ENCODE measurements at regions not wholly inside any gene's neighbourhood (a gene's known extent, or its start where the extent isn't known, plus 50 kb on each side); places are given as distances from the start of the nearest gene placed in this dataset.
A peak's percentile ranks its signal among the peaks of the same experiment; 100 is the strongest.

DNA sequence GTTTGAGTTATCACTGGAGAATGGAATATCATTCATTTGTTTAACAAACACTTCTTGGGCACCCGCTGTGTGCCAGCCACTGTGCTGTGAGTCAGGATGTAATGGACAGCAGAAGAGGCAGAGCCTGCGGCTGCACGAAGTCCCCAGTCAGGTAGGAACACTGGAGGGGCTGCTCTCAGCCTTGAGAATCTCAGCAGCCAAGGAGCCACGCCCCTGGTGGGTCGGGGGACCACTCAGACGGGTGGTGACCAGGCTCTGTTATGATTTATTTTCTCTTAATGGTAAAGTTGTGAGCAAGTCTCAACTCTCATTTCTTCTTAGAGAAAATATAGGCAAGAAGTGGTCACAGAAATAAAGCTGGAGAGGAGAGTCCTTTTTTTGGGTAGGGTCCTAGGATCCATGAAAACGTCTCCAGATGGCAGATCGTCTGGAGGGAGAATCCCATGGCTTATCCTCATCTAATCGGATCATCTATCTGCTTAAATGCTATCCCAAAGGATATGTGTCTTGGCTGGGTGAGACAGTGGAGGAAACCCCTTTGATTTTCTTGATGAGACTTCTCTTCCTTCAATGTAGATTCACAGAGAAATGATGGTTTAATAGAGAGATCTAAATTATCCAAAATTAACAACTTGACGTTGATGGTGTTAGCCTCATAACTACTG, 129.1 kb upstream of the LGALSL start:
- Histone ChIP-seq H3K4me3 (ENCODE audit: control insufficient read depth in 1 of 7, extremely low read depth in 1 of 7, insufficient read depth in 4 of 7, low read depth in 2 of 7, low read length in 6 of 7) (no peak overlapping the region), H3K4me1 (ENCODE audit: control extremely low read depth in 1 of 4, control insufficient read depth in 4 of 4, insufficient read depth in 4 of 4, low read length in 3 of 4) (peaks cover 0 to 13% (median 6%) of the 10 kb centered on the region in 4 experiments), H3K9me3 (ENCODE audit: control extremely low read depth in 1 of 5, control insufficient read depth in 4 of 5, insufficient read depth in 2 of 5, low read depth in 1 of 5, low read length in 4 of 5) (peaks cover 0 to 2% (median 2%) of the 10 kb centered on the region in 5 experiments), H3K27ac (ENCODE audit: insufficient read depth in 1 of 2, low read depth in 1 of 2, low read length in 2 of 2, poor library complexity in 1 of 2, severe bottlenecking in 2 of 2) (no peak overlapping the region), H3K27me3 (replicated peaks in 2 of 5; ENCODE audit: control insufficient read depth in 4 of 5, insufficient read depth in 5 of 5, low read length in 4 of 5) (peaks cover 0 to 2% (median 0%) of the 10 kb centered on the region in 5 experiments), H3K36me3 (ENCODE audit: control insufficient read depth in 4 of 4, insufficient read depth in 4 of 4, low read length in 3 of 4) (no peaks in the 10 kb centered on the region)
- DNase-seq, result no peak
- WGBS (ENCODE audit: insufficient coverage), result 97% methylated on average over 6 of the region's 10 CpGs
- CTCF ChIA-PET, result interaction anchor here (1.7 to 9.2 kb wide), 3 partner anchors 12 to 276 kb away, joined by 5 to 206 read pairs (median 201); no protein-coding TSS in a partner anchor
- POLR2A ChIA-PET, result no interaction called here

- H3K27ac ChIP-seq (ENCODE audit: insufficient read depth in 1 of 2, low read depth in 1 of 2, low read length in 2 of 2, poor library complexity in 1 of 2, severe bottlenecking in 2 of 2), result no peak overlapping the region
- peaks cover 0 to 2% (median 2%) of the 10 kb centered on the region in 5 experiments for H3K9me3 ChIP-seq (ENCODE audit: control extremely low read depth in 1 of 5, control insufficient read depth in 4 of 5, insufficient read depth in 2 of 5, low read depth in 1 of 5, low read length in 4 of 5)
- DNase-seq, result no peak
- ChIA-PET CTCF (interaction anchor here (1.0 to 9.2 kb wide), 4 partner anchors 13 to 289 kb away, joined by 3 to 206 read pairs (median 103); no protein-coding TSS in a partner anchor), POLR2A (no interaction called here)
- peaks cover 0 to 16% (median 6%) of the 10 kb centered on the region in 4 experiments for H3K4me1 ChIP-seq (ENCODE audit: control extremely low read depth in 1 of 4, control insufficient read depth in 4 of 4, insufficient read depth in 4 of 4, low read length in 3 of 4)
- peaks cover 0 to 2% (median 0%) of the 10 kb centered on the region in 5 experiments for H3K27me3 ChIP-seq (replicated peaks in 2 of 5; ENCODE audit: control insufficient read depth in 4 of 5, insufficient read depth in 5 of 5, low read length in 4 of 5)
- H3K36me3 ChIP-seq (ENCODE audit: control insufficient read depth in 4 of 4, insufficient read depth in 4 of 4, low read length in 3 of 4), result no peaks in the 10 kb centered on the region
- H3K4me3 ChIP-seq (ENCODE audit: control insufficient read depth in 1 of 7, extremely low read depth in 1 of 7, insufficient read depth in 4 of 7, low read depth in 2 of 7, low read length in 6 of 7), result no peak overlapping the region
These were observed 128.5 kb upstream of the LGALSL start for GRCh38 chr2:64325477-64325851.

GRCh38 chr2:64325852-64326577, 127.9 kb upstream of the LGALSL start:
- no peak overlapping the region for H3K27ac ChIP-seq (ENCODE audit: insufficient read depth in 1 of 2, low read depth in 1 of 2, low read length in 2 of 2, poor library complexity in 1 of 2, severe bottlenecking in 2 of 2)
- H3K4me1 ChIP-seq (ENCODE audit: control extremely low read depth in 1 of 4, control insufficient read depth in 4 of 4, insufficient read depth in 4 of 4, low read length in 3 of 4), result peaks cover 2 to 20% (median 9%) of the 10 kb centered on the region in 4 experiments
- peaks cover 0 to 2% (median 0%) of the 10 kb centered on the region in 5 experiments for H3K9me3 ChIP-seq (ENCODE audit: control extremely low read depth in 1 of 5, control insufficient read depth in 4 of 5, insufficient read depth in 2 of 5, low read depth in 1 of 5, low read length in 4 of 5)
- H3K4me3 ChIP-seq (ENCODE audit: control insufficient read depth in 1 of 7, extremely low read depth in 1 of 7, insufficient read depth in 4 of 7, low read depth in 2 of 7, low read length in 6 of 7), result no peak overlapping the region
- no peak for DNase-seq
- H3K36me3 ChIP-seq (ENCODE audit: control insufficient read depth in 4 of 4, insufficient read depth in 4 of 4, low read length in 3 of 4), result no peaks in the 10 kb centered on the region
- H3K27me3 ChIP-seq (replicated peaks in 2 of 5; ENCODE audit: control insufficient read depth in 4 of 5, insufficient read depth in 5 of 5, low read length in 4 of 5), result peaks cover 0 to 2% (median 0%) of the 10 kb centered on the region in 5 experiments
- WGBS (ENCODE audit: insufficient coverage), result 97% methylated on average over 7 of the region's 8 CpGs
- ChIA-PET CTCF (interaction anchor here (1.0 to 9.2 kb wide), 5 partner anchors 13 to 290 kb away, joined by 3 to 206 read pairs (median 43); no protein-coding TSS in a partner anchor), POLR2A (no interaction called here)

GRCh38 chr2:64326578-64327050, 127.3 kb upstream of the LGALSL start:
- CTCF ChIA-PET, result interaction anchor here (1.2 to 9.2 kb wide), 15 partner anchors 14 to 278 kb away, joined by 3 to 206 read pairs (median 6); no protein-coding TSS in a partner anchor
- Histone ChIP-seq H3K4me1 (ENCODE audit: control extremely low read depth in 1 of 4, control insufficient read depth in 4 of 4, insufficient read depth in 4 of 4, low read length in 3 of 4) (peaks cover 2 to 20% (median 9%) of the 10 kb centered on the region in 4 experiments), H3K27me3 (replicated peaks in 2 of 5; ENCODE audit: control insufficient read depth in 4 of 5, insufficient read depth in 5 of 5, low read length in 4 of 5) (peaks cover 0 to 2% (median 0%) of the 10 kb centered on the region in 5 experiments), H3K9me3 (ENCODE audit: control extremely low read depth in 1 of 5, control insufficient read depth in 4 of 5, insufficient read depth in 2 of 5, low read depth in 1 of 5, low read length in 4 of 5) (no peaks in the 10 kb centered on the region), H3K36me3 (ENCODE audit: control insufficient read depth in 4 of 4, insufficient read depth in 4 of 4, low read length in 3 of 4) (no peaks in the 10 kb centered on the region), H3K4me3 (ENCODE audit: control insufficient read depth in 1 of 7, extremely low read depth in 1 of 7, insufficient read depth in 4 of 7, low read depth in 2 of 7, low read length in 6 of 7) (no peak overlapping the region), H3K27ac (ENCODE audit: insufficient read depth in 1 of 2, low read depth in 1 of 2, low read length in 2 of 2, poor library complexity in 1 of 2, severe bottlenecking in 2 of 2) (no peak overlapping the region)
- DNase-seq, result no peak
- POLR2A ChIA-PET, result no interaction called here
- 95% methylated on average over 14 of the region's 14 CpGs for WGBS (ENCODE audit: insufficient coverage)

DNA sequence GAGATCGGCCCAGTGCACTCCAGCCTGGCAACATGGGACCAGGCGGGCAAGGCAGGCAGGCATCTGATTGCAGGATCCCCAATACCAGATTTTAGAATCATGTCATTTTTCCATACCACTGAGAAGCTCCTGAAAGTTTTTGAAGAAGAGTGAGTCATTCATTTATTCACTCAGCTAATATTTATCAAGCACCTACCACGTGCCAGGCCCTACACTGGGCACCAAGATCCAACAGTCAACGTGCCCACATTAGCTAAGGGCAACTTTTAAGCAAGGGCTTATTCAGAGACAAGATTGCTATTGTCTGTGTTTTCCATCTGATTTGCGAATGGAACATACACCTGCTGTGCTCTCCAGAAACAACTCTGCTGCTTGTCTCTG, 126.8 kb upstream of the LGALSL start:
- Histone ChIP-seq H3K36me3 (ENCODE audit: control insufficient read depth in 4 of 4, insufficient read depth in 4 of 4, low read length in 3 of 4) (no peaks in the 10 kb centered on the region), H3K27me3 (replicated peaks in 2 of 5; ENCODE audit: control insufficient read depth in 4 of 5, insufficient read depth in 5 of 5, low read length in 4 of 5) (peaks cover 0 to 1% (median 0%) of the 10 kb centered on the region in 5 experiments), H3K4me1 (ENCODE audit: control extremely low read depth in 1 of 4, control insufficient read depth in 4 of 4, insufficient read depth in 4 of 4, low read length in 3 of 4) (peaks cover 2 to 20% (median 9%) of the 10 kb centered on the region in 4 experiments), H3K9me3 (ENCODE audit: control extremely low read depth in 1 of 5, control insufficient read depth in 4 of 5, insufficient read depth in 2 of 5, low read depth in 1 of 5, low read length in 4 of 5) (no peaks in the 10 kb centered on the region), H3K27ac (ENCODE audit: insufficient read depth in 1 of 2, low read depth in 1 of 2, low read length in 2 of 2, poor library complexity in 1 of 2, severe bottlenecking in 2 of 2) (no peak overlapping the region), H3K4me3 (ENCODE audit: control insufficient read depth in 1 of 7, extremely low read depth in 1 of 7, insufficient read depth in 4 of 7, low read depth in 2 of 7, low read length in 6 of 7) (peak overlapping the region in 2 of 7 experiments; percentile 56 to 70)
- WGBS (ENCODE audit: insufficient coverage), result 85% methylated on average over 3 of the region's 5 CpGs
- POLR2A ChIA-PET, result interaction anchor here (1.3 kb wide), 1 partner anchor 277 kb away, joined by 10 read pairs; no protein-coding TSS in a partner anchor
- DNase-seq, result no peak
- CTCF ChIA-PET, result interaction anchor here (0.6 to 9.2 kb wide), 35 partner anchors 9 to 287 kb away, joined by 3 to 206 read pairs (median 5); no protein-coding TSS in a partner anchor

- CTCF ChIA-PET, result interaction anchor here (0.6 to 9.2 kb wide), 50 partner anchors 10 to 297 kb away, joined by 3 to 206 read pairs (median 4); partner anchors contain the start of gene AFTPH
- POLR2A ChIA-PET, result interaction anchor here (1.3 kb wide), 1 partner anchor 278 kb away, joined by 10 read pairs; no protein-coding TSS in a partner anchor
- Histone ChIP-seq H3K9me3 (ENCODE audit: control extremely low read depth in 1 of 5, control insufficient read depth in 4 of 5, insufficient read depth in 2 of 5, low read depth in 1 of 5, low read length in 4 of 5) (no peaks in the 10 kb centered on the region), H3K36me3 (ENCODE audit: control insufficient read depth in 4 of 4, insufficient read depth in 4 of 4, low read length in 3 of 4) (no peaks in the 10 kb centered on the region), H3K27me3 (replicated peaks in 2 of 5; ENCODE audit: control insufficient read depth in 4 of 5, insufficient read depth in 5 of 5, low read length in 4 of 5) (peaks cover 0 to 1% (median 0%) of the 10 kb centered on the region in 5 experiments), H3K4me3 (ENCODE audit: control insufficient read depth in 1 of 7, extremely low read depth in 1 of 7, insufficient read depth in 4 of 7, low read depth in 2 of 7, low read length in 6 of 7) (peak overlapping the region in 5 of 7 experiments; percentile 35 to 70 (median 55)), H3K4me1 (ENCODE audit: control extremely low read depth in 1 of 4, control insufficient read depth in 4 of 4, insufficient read depth in 4 of 4, low read length in 3 of 4) (peaks cover 2 to 20% (median 9%) of the 10 kb centered on the region in 4 experiments), H3K27ac (ENCODE audit: insufficient read depth in 1 of 2, low read depth in 1 of 2, low read length in 2 of 2, poor library complexity in 1 of 2, severe bottlenecking in 2 of 2) (peak overlapping the region in 1 of 2 experiments; percentile 17)
- peak; percentile 71 to 77 (median 73) for DNase-seq
- WGBS (ENCODE audit: insufficient coverage), result 21% methylated on average over 12 of the region's 16 CpGs
These were observed 126.2 kb upstream of the LGALSL start for GRCh38 chr2:64327510-64328414.

Measured in common myeloid progenitor, CD34-positive (primary cell).